Sigmoid colon (tissue), 4 donors: ENCODE measurements at regions not wholly inside any gene's neighbourhood (a gene's known extent, or its start where the extent isn't known, plus 50 kb on each side); places are given as distances from the start of the nearest gene placed in this dataset.

Source experiments
- EP300 ChIP-seq, 4 donors: sonication (generic); formaldehyde crosslinking; IDR thresholded peaks; one replicate each; pipeline ENCODE4 v1.6.1; 2017; ENCODE audit warnings: antibody characterized with exemption in 4 of 4
- POLR2A ChIP-seq, 2 donors: fragments of 450-650 bp; IDR thresholded peaks; one replicate each; pipeline ENCODE4 v1.6.1; 2016; ENCODE audit warnings: antibody characterized with exemption in 2 of 2, mild to moderate bottlenecking in 2 of 2, moderate library complexity in 2 of 2
- POLR2AphosphoS5 ChIP-seq, 4 donors: sonication (generic); formaldehyde crosslinking; IDR thresholded peaks; one replicate each; pipeline ENCODE4 v1.6.1; 2017; ENCODE audit warnings: antibody characterized with exemption in 4 of 4
- TF ChIP-seq, protein P1 (sequence below), 4 experiments: fragments of 450-650 bp in 3 of 4; fragments of 200-600 bp in 1 of 4; IDR thresholded peaks; one replicate each; pipeline ENCODE4 v1.5.1; 2016 to 2019; ENCODE audit warnings: antibody characterized with exemption in 4 of 4, mild to moderate bottlenecking in 3 of 4, moderate library complexity in 2 of 4

DNA sequence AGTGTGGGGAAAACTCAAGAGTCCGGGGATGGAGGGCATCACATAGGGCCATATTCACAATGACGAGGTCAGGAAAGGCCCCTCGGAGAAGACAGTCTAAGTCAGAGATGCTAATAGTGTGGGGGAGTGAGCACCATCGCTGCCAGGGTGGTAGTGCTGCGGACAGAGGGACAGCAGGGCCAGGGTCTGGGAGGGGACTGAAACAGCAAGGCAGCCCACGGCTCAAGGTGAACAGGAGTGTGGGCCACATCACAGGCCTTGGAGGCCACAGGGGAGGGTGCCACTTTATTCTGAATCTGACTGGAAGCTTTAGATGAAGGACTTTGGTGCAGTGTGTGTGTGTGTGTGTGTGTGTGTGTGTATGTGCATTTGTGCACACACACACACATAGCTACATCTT lies 130.9 kb upstream of the GLI2 start:
- TF ChIP-seq POLR2AphosphoS5 (IDR thresholded peaks at IDR 0.05) (no peak), POLR2A (IDR thresholded peaks at IDR 0.05) (no peak), EP300 (IDR thresholded peaks at IDR 0.05) (no peak)
- TF ChIP-seq, protein P1, sequence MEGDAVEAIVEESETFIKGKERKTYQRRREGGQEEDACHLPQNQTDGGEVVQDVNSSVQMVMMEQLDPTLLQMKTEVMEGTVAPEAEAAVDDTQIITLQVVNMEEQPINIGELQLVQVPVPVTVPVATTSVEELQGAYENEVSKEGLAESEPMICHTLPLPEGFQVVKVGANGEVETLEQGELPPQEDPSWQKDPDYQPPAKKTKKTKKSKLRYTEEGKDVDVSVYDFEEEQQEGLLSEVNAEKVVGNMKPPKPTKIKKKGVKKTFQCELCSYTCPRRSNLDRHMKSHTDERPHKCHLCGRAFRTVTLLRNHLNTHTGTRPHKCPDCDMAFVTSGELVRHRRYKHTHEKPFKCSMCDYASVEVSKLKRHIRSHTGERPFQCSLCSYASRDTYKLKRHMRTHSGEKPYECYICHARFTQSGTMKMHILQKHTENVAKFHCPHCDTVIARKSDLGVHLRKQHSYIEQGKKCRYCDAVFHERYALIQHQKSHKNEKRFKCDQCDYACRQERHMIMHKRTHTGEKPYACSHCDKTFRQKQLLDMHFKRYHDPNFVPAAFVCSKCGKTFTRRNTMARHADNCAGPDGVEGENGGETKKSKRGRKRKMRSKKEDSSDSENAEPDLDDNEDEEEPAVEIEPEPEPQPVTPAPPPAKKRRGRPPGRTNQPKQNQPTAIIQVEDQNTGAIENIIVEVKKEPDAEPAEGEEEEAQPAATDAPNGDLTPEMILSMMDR (IDR thresholded peaks at IDR 0.05) = no peak
